ENCODE measurements at regions not wholly inside any gene's neighbourhood (a gene's known extent, or its start where the extent isn't known, plus 50 kb on each side); places are given as distances from the start of the nearest gene placed in this dataset.

- DNase-seq = no peak
- POLR2A ChIA-PET = no interaction called here
- Histone ChIP-seq H3K36me3 (ENCODE audit: control insufficient read depth in 4 of 4, insufficient read depth in 4 of 4, low read length in 3 of 4) (no peaks in the 10 kb centered on the region), H3K4me1 (ENCODE audit: control extremely low read depth in 1 of 4, control insufficient read depth in 4 of 4, insufficient read depth in 4 of 4, low read length in 3 of 4) (no peaks in the 10 kb centered on the region), H3K27me3 (replicated peaks in 2 of 5; ENCODE audit: control insufficient read depth in 4 of 5, insufficient read depth in 5 of 5, low read length in 4 of 5) (no peaks in the 10 kb centered on the region), H3K27ac (ENCODE audit: insufficient read depth in 1 of 2, low read depth in 1 of 2, low read length in 2 of 2, poor library complexity in 1 of 2, severe bottlenecking in 2 of 2) (no peak overlapping the region), H3K4me3 (ENCODE audit: control insufficient read depth in 1 of 7, extremely low read depth in 1 of 7, insufficient read depth in 4 of 7, low read depth in 2 of 7, low read length in 6 of 7) (no peak overlapping the region), H3K9me3 (ENCODE audit: control extremely low read depth in 1 of 5, control insufficient read depth in 4 of 5, insufficient read depth in 2 of 5, low read depth in 1 of 5, low read length in 4 of 5) (no peaks in the 10 kb centered on the region)
- 75% methylated on average over 3 of the region's 4 CpGs for WGBS (ENCODE audit: insufficient coverage)
- CTCF ChIA-PET = no interaction called here
Observed at GRCh38 chr15:46441294-46442062, 806.6 kb downstream of the SQOR start.

DNA sequence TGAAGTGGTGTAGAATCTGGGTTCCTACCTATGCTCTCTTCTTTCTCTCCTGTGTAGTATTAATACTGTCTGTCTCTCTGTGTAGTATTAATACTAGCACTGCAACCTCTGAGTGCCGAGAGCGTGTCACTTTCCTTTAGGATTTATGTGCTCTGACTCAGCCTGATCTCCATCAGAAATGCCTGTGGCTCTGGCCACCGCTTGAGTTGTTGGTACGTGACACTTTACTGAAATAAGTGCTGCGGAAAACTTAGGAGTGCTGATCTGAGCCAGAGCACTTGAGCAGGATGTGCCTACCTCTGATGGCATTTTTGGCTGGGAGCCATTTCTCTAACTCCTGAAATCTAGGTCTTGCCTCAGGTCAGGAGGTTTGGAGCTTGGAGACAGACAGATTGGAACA lies 807.4 kb downstream of the SQOR start:
- no peak for DNase-seq
- no peak overlapping the region for H3K4me3 ChIP-seq (ENCODE audit: control insufficient read depth in 1 of 7, extremely low read depth in 1 of 7, insufficient read depth in 4 of 7, low read depth in 2 of 7, low read length in 6 of 7)
- 89% methylated on average over 5 of the region's 5 CpGs for WGBS (ENCODE audit: insufficient coverage)
- H3K27me3 ChIP-seq (replicated peaks in 2 of 5; ENCODE audit: control insufficient read depth in 4 of 5, insufficient read depth in 5 of 5, low read length in 4 of 5) = no peaks in the 10 kb centered on the region
- H3K27ac ChIP-seq (ENCODE audit: insufficient read depth in 1 of 2, low read depth in 1 of 2, low read length in 2 of 2, poor library complexity in 1 of 2, severe bottlenecking in 2 of 2) = no peak overlapping the region
- no peaks in the 10 kb centered on the region for H3K9me3 ChIP-seq (ENCODE audit: control extremely low read depth in 1 of 5, control insufficient read depth in 4 of 5, insufficient read depth in 2 of 5, low read depth in 1 of 5, low read length in 4 of 5)
- ChIA-PET POLR2A (no interaction called here), CTCF (no interaction called here)
- no peaks in the 10 kb centered on the region for H3K4me1 ChIP-seq (ENCODE audit: control extremely low read depth in 1 of 4, control insufficient read depth in 4 of 4, insufficient read depth in 4 of 4, low read length in 3 of 4)
- no peaks in the 10 kb centered on the region for H3K36me3 ChIP-seq (ENCODE audit: control insufficient read depth in 4 of 4, insufficient read depth in 4 of 4, low read length in 3 of 4)

- Histone ChIP-seq H3K27me3 (replicated peaks in 2 of 5; ENCODE audit: control insufficient read depth in 4 of 5, insufficient read depth in 5 of 5, low read length in 4 of 5) (no peaks in the 10 kb centered on the region), H3K9me3 (ENCODE audit: control extremely low read depth in 1 of 5, control insufficient read depth in 4 of 5, insufficient read depth in 2 of 5, low read depth in 1 of 5, low read length in 4 of 5) (no peaks in the 10 kb centered on the region), H3K4me3 (ENCODE audit: control insufficient read depth in 1 of 7, extremely low read depth in 1 of 7, insufficient read depth in 4 of 7, low read depth in 2 of 7, low read length in 6 of 7) (no peak overlapping the region), H3K4me1 (ENCODE audit: control extremely low read depth in 1 of 4, control insufficient read depth in 4 of 4, insufficient read depth in 4 of 4, low read length in 3 of 4) (no peaks in the 10 kb centered on the region), H3K36me3 (ENCODE audit: control insufficient read depth in 4 of 4, insufficient read depth in 4 of 4, low read length in 3 of 4) (no peaks in the 10 kb centered on the region), H3K27ac (ENCODE audit: insufficient read depth in 1 of 2, low read depth in 1 of 2, low read length in 2 of 2, poor library complexity in 1 of 2, severe bottlenecking in 2 of 2) (no peak overlapping the region)
- no peak for DNase-seq
- ChIA-PET CTCF (no interaction called here), POLR2A (no interaction called here)
- 100% methylated on average over 1 of the region's 1 CpG for WGBS (ENCODE audit: insufficient coverage)
Observed at GRCh38 chr15:46442901-46443590, 808.2 kb downstream of the SQOR start.

- Histone ChIP-seq H3K36me3 (ENCODE audit: control insufficient read depth in 4 of 4, insufficient read depth in 4 of 4, low read length in 3 of 4) (no peaks in the 10 kb centered on the region), H3K27ac (ENCODE audit: insufficient read depth in 1 of 2, low read depth in 1 of 2, low read length in 2 of 2, poor library complexity in 1 of 2, severe bottlenecking in 2 of 2) (no peak overlapping the region), H3K4me1 (ENCODE audit: control extremely low read depth in 1 of 4, control insufficient read depth in 4 of 4, insufficient read depth in 4 of 4, low read length in 3 of 4) (no peaks in the 10 kb centered on the region), H3K4me3 (ENCODE audit: control insufficient read depth in 1 of 7, extremely low read depth in 1 of 7, insufficient read depth in 4 of 7, low read depth in 2 of 7, low read length in 6 of 7) (no peak overlapping the region), H3K9me3 (ENCODE audit: control extremely low read depth in 1 of 5, control insufficient read depth in 4 of 5, insufficient read depth in 2 of 5, low read depth in 1 of 5, low read length in 4 of 5) (peaks cover 0 to 1% (median 0%) of the 10 kb centered on the region in 5 experiments), H3K27me3 (replicated peaks in 2 of 5; ENCODE audit: control insufficient read depth in 4 of 5, insufficient read depth in 5 of 5, low read length in 4 of 5) (no peaks in the 10 kb centered on the region)
- no peak for DNase-seq
- ChIA-PET POLR2A (no interaction called here), CTCF (no interaction called here)
- WGBS (ENCODE audit: insufficient coverage) = 89% methylated on average over 4 of the region's 7 CpGs
Observed at GRCh38 chr15:46450112-46450809, 815.4 kb downstream of the SQOR start.

- peaks cover 0 to 1% (median 0%) of the 10 kb centered on the region in 5 experiments for H3K9me3 ChIP-seq (ENCODE audit: control extremely low read depth in 1 of 5, control insufficient read depth in 4 of 5, insufficient read depth in 2 of 5, low read depth in 1 of 5, low read length in 4 of 5)
- H3K4me1 ChIP-seq (ENCODE audit: control extremely low read depth in 1 of 4, control insufficient read depth in 4 of 4, insufficient read depth in 4 of 4, low read length in 3 of 4) = no peaks in the 10 kb centered on the region
- CTCF ChIA-PET = no interaction called here
- no peak for DNase-seq
- H3K27me3 ChIP-seq (replicated peaks in 2 of 5; ENCODE audit: control insufficient read depth in 4 of 5, insufficient read depth in 5 of 5, low read length in 4 of 5) = no peaks in the 10 kb centered on the region
- no peak overlapping the region for H3K4me3 ChIP-seq (ENCODE audit: control insufficient read depth in 1 of 7, extremely low read depth in 1 of 7, insufficient read depth in 4 of 7, low read depth in 2 of 7, low read length in 6 of 7)
- H3K36me3 ChIP-seq (ENCODE audit: control insufficient read depth in 4 of 4, insufficient read depth in 4 of 4, low read length in 3 of 4) = no peaks in the 10 kb centered on the region
- POLR2A ChIA-PET = no interaction called here
- no peak overlapping the region for H3K27ac ChIP-seq (ENCODE audit: insufficient read depth in 1 of 2, low read depth in 1 of 2, low read length in 2 of 2, poor library complexity in 1 of 2, severe bottlenecking in 2 of 2)
- WGBS (ENCODE audit: insufficient coverage) = no CpG with 5 or more reads among the region's 1 CpG
Observed at GRCh38 chr15:46450810-46451182, 816.0 kb downstream of the SQOR start.

DNA sequence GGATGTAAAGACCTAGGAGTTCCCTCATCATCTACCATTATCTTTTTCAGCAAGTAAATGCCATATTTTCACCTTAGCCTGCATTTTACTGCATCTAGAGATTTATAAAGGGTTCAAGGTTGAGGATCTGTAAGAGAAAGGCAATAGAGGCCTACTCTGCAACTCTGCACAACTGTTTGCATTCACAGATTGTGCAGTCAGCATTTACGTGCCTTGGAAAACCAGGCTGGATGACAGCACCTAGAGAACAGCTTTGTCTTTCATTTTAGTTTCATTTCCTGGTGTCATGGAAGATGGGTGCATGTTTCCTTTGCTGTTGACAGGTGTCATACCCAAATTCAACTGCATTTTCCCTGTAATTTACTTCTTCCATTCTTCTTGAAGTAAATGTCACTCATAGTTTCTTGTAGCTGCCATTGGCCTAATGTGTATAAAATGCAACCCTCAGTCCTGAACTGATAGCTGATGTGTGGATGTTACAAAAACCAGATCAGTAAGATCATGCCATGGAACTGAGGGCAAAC lies 817.5 kb downstream of the SQOR start:
- CTCF ChIA-PET = no interaction called here
- Histone ChIP-seq H3K4me1 (ENCODE audit: control extremely low read depth in 1 of 4, control insufficient read depth in 4 of 4, insufficient read depth in 4 of 4, low read length in 3 of 4) (no peaks in the 10 kb centered on the region), H3K9me3 (ENCODE audit: control extremely low read depth in 1 of 5, control insufficient read depth in 4 of 5, insufficient read depth in 2 of 5, low read depth in 1 of 5, low read length in 4 of 5) (peaks cover 0 to 1% (median 0%) of the 10 kb centered on the region in 5 experiments), H3K4me3 (ENCODE audit: control insufficient read depth in 1 of 7, extremely low read depth in 1 of 7, insufficient read depth in 4 of 7, low read depth in 2 of 7, low read length in 6 of 7) (no peak overlapping the region), H3K36me3 (ENCODE audit: control insufficient read depth in 4 of 4, insufficient read depth in 4 of 4, low read length in 3 of 4) (no peaks in the 10 kb centered on the region), H3K27me3 (replicated peaks in 2 of 5; ENCODE audit: control insufficient read depth in 4 of 5, insufficient read depth in 5 of 5, low read length in 4 of 5) (no peaks in the 10 kb centered on the region), H3K27ac (ENCODE audit: insufficient read depth in 1 of 2, low read depth in 1 of 2, low read length in 2 of 2, poor library complexity in 1 of 2, severe bottlenecking in 2 of 2) (no peak overlapping the region)
- POLR2A ChIA-PET = no interaction called here
- whole genome bisulfite sequencing (ENCODE audit: insufficient coverage) = 43% methylated on average over 1 of the region's 1 CpG
- DNase-seq = no peak

DNA sequence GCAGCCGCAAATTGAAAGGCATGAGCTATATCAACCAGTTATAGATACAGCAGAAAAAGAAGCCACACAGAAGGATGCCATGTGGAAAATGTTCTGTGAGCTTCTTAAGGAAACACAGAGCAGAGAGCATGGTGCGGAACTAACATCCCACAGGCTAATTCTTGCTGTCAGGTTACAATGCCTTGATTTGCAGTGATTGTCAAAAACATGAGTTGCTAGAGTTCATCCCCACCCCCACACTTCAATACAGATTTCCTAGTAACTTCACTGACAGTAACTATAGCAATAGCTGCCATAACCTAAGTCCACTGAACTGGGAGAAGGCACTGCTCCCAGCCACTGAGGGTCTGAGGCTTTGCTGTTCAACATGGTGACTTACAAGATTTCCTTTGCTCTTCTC lies 821.6 kb downstream of the SQOR start:
- ChIA-PET POLR2A (no interaction called here), CTCF (no interaction called here)
- 92% methylated on average over 2 of the region's 2 CpGs for WGBS (ENCODE audit: insufficient coverage)
- H3K27ac ChIP-seq (ENCODE audit: insufficient read depth in 1 of 2, low read depth in 1 of 2, low read length in 2 of 2, poor library complexity in 1 of 2, severe bottlenecking in 2 of 2) = no peak overlapping the region
- H3K9me3 ChIP-seq (ENCODE audit: control extremely low read depth in 1 of 5, control insufficient read depth in 4 of 5, insufficient read depth in 2 of 5, low read depth in 1 of 5, low read length in 4 of 5) = no peaks in the 10 kb centered on the region
- H3K27me3 ChIP-seq (replicated peaks in 2 of 5; ENCODE audit: control insufficient read depth in 4 of 5, insufficient read depth in 5 of 5, low read length in 4 of 5) = no peaks in the 10 kb centered on the region
- H3K4me1 ChIP-seq (ENCODE audit: control extremely low read depth in 1 of 4, control insufficient read depth in 4 of 4, insufficient read depth in 4 of 4, low read length in 3 of 4) = no peaks in the 10 kb centered on the region
- no peak for DNase-seq
- H3K4me3 ChIP-seq (ENCODE audit: control insufficient read depth in 1 of 7, extremely low read depth in 1 of 7, insufficient read depth in 4 of 7, low read depth in 2 of 7, low read length in 6 of 7) = no peak overlapping the region
- no peaks in the 10 kb centered on the region for H3K36me3 ChIP-seq (ENCODE audit: control insufficient read depth in 4 of 4, insufficient read depth in 4 of 4, low read length in 3 of 4)

All from common myeloid progenitor, CD34-positive (primary cell).